Fibroblast of skin of left biceps (primary cell): ENCODE measurements at regions not wholly inside any gene's neighbourhood (a gene's known extent, or its start where the extent isn't known, plus 50 kb on each side); places are given as distances from the start of the nearest gene placed in this dataset.
A peak's percentile ranks its signal among the peaks of the same experiment; 100 is the strongest.

ENCODE experiments used
- DNase-seq, 2 experiments: peaks; one replicate each; pipeline ENCODE4 v3.0.0-alpha.2; 2013; ENCODE audit warnings: low read depth in 2 of 2

DNA sequence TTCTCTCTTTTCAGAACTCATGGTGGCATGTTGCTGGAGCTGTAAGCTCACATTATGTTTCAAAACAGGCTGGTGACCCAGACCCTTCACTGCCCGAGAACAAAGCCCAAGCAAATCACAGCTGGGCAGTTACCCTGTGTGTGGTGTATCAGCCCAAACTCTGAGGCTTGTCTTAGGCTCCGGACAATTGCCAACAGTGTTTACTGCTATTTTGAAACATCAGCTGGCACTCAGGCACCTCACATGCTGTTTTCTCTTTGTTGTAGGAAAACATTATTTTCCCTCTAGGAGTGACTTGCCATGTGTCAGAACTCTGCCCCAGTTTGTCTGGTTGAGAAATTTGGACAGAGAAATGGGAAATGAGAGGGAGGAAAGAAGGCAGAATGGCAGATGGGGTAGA is 237.6 kb upstream of the APCDD1 start:
- no peak for DNase-seq

DNA sequence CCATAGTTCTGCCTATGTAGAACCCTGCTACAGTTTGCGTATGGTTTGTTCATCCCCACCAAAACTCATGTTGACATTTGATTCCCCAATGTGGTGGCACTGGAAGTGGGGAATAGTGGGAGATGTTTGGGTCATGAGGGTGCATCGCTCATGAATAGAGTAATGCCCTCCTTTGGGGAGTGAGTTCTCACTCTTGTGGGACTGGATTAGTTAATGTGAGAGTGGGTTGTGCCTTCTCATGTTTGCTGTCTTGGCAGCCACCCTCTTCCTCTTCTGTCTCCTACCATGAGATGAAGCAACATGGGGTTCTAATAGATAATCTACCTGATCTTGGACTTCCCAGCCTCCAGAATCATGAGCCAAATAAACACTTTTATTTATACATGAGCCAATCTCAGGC is 237.2 kb upstream of the APCDD1 start:
- DNase-seq = no peak

DNA sequence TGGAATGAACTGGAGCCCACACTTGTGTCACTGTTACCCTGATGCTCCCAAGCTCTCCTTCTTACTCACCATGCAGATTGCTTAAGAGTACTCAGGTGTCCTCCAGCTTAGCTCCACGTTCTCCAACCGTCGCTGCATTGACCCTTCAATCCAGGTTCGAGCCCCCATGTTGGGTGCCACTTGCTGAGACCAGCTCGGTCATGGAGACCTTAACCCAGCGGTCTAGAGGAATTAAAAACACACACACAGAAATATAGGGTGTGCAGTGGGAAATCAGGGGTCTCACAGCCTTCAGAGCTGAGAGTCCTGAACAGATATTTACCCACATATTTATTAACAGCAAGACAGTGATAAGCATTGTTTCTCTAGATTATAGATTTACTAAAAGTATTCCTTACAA is 229.1 kb upstream of the APCDD1 start:
- no peak for DNase-seq

DNA sequence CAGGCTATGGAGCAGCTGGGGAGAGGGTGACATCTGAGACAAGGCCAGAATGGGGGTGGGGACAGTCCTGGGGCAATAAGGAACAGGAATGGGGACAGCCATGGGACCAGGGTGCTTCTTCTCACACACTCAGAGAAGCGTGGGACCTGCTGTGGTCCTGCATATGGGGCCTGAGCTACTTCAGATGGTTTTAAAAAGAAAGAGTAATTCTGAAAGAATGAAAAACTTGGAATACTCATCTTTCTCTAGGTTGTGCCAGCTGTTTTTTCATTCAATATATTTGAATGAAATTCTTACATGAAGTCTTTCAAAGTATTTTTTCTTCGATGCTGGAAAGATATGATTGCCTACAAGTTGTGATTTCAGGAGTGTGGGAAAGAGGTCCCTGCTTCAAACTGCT is 227.5 kb upstream of the APCDD1 start:
- DNase-seq = no peak

DNA sequence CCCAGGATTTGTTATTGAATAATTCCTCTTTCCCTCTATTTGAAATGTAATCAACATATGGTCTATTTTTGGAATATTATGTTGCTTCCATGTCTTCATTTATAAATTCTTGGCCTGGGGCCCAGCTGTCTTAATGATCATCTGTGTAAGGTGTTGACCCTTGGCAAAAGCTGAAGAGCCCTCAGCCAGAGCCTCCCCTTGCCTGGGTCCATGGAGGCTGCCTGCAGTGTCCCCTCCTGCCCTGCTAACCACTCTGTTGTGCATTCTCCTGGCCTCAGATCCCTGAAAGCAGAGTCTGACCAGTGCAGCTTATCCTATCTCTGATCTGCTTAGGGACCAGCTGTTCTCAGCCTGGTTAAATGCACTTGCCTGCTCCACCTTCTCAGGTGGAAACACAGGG is 226.1 kb upstream of the APCDD1 start:
- DNase-seq = no peak

DNA sequence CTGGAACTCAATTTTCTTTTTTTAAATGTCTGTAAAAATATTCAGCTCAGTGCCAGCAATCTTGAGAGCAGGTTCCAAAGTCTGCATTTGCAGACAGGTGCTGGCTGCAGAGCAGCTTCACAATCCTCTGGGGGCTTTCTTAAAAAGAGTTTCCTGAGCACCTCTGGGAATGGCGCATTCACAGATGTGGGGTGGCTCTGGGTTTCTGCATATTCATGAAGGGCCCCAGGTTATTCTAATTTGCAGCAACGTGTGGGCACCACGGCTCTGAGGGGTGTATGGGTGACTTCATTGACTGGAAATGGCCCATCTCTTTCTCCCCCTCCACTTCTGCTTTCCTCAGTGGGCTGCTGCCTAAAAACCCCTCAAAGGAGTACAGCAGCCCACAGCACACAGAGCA is 225.0 kb upstream of the APCDD1 start:
- DNase-seq = no peak

DNA sequence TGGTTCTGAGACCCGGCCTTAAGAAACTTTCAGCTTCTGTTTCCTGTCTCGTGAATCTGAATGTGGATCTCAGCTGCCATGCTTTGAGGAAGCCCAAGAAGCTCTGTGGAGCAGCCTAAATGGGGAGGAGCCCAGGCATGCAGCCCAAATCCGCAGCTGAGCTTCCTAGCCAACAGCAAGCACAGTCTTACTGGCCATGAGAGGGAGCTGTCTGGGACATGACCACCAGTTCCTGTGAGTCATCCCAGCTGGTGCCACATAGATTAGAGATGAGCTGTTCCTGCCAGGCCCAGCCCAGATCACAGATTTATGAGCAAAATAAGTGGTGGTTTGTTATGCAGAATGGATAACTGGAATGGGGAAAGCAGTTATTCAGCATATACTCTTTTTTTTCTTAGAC is 224.4 kb upstream of the APCDD1 start:
- no peak for DNase-seq

DNA sequence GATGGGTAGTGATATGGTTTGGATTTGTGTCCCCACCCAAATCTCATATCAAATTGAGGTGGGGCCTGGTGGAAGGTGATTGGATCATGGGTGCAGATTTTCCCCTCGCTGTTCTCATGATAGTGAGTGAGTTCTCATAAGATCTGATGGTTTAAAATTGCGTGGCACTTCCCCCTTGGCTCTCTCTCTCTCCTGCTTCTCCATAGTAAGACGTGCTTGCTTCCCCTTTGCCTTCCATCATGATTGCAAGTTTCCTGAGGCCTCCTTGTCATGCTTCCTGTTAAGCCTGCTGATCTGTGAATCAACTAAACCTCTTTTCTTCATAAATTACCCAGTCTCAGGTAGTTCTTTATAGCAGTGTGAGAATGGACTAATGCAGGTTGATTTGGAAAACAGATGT is 223.2 kb upstream of the APCDD1 start:
- no peak for DNase-seq

DNA sequence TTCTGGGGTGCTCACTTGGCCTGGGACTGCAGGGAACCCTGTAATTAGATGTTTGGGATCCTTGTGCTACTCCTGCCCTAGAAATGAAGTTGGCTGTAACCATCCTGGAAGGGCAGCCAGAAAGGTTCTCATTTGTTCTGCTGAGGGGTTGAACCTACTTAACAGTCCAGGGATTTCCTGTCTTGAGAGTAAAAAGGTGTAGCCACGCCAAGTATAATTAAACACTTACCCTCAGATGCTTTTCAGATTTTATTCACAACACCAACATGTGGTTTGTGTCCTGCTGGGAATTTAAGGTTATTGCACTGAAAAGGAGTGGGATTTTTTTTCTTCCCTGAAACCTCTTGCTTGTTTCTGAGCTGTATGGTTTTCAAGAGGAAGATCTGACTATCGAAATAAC is 222.4 kb upstream of the APCDD1 start:
- DNase-seq = no peak

DNA sequence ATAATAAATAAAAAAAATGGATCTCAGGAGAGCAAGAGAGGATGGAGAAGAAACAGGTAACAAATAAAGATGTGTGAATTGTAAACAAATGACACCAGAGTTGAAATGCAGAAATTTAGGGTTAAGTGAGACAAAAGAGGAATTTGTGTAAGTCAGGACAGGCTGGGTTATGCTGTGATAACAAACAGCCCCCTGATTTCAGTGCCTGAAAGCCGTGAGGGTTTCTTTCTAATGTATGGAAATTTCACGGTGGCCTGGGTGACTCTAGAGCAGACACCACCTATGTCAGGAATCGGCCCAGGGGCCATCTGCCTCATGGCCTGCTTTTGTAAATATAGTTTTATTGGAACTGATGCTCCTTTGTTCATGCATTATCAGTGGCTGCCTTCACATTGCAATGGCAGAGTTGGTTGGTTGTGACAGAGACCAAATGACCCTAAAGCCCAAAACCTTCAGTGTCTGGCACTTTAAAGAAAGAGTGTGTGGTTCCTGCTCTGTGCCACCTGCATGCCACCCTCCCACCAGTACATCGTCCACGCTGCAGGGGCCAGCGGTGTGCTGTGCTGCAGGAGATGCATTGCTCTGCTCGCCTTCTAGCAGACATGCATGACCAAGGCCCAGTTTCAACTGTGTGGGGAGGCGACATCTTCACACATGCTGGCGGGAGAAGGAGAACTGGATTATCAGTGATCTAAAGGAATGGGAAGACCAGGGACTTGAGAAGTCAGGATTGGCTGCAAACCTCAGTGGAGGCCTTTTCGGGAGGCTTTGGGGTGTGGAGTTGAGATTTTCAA is 221.2 kb upstream of the APCDD1 start:
- no peak for DNase-seq

DNA sequence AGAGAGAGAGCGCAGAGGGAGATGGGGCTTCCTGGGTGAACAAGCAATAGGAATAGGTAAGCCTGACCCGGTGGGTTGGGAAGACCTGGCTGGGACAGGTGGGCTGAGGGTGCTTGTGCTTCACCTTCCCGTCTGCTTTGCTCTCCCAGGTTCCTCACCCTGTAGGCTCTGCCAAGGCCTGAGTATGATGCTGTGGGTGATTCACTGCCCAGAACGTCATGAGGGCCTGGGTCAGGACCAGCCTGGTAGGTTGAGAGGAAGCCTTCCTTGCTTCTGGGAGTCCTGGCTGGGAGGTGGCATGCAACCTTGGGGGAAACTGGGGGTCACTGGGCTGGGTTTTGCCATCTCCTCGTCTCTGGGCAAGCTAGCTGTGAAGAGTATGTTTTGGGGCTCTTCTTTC is 220.2 kb upstream of the APCDD1 start:
- no peak for DNase-seq

DNA sequence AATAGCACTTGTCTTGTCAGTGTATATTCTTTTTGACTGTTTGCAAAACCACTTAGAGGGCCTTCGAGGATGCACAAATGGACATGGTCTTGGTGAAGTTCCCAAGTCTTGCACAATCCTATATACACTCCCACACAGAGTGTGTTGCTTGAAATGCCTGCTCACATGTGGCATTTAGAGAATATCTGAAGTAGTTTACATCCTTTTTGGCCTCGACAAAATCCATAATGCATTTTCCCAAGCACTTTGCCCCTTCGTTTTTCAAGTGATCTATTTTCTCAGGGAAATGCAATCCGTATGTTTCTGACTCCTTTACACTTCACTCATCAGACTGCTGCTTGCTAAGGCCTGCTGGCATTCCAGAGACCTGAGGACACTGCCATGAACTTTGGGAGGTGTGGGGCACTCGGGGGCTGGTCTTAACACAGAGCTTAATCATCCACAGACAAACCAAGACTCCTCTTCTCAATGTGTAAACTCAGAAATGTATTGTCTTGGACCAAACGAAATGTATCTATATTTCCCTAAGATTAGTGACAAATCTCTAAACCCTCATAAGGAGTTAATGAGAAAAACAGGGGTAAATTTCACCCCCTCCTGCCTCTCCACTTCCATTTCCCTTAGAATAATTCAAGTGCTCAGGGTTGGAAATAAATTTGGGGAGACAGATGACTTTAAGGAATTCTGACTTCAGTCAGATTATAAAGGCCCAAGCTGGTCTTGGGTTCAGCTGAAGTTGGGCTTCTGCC is 219.3 kb upstream of the APCDD1 start:
- DNase-seq = peak; percentile 65 to 69

DNA sequence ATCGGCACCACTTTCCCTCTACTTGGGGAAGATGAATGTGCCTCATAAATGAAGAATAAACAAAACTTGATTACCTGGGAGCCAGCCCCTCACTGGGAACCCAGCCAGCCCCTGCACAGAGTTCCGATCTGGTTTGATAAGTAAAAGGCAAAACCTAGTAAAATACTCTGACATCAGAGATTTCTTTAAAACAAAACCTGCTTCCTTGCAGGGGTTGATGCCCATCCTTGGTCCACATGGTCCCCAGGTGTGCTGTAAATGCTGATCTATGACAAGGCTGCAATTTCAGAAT is 218.8 kb upstream of the APCDD1 start:
- DNase-seq = no peak

DNA sequence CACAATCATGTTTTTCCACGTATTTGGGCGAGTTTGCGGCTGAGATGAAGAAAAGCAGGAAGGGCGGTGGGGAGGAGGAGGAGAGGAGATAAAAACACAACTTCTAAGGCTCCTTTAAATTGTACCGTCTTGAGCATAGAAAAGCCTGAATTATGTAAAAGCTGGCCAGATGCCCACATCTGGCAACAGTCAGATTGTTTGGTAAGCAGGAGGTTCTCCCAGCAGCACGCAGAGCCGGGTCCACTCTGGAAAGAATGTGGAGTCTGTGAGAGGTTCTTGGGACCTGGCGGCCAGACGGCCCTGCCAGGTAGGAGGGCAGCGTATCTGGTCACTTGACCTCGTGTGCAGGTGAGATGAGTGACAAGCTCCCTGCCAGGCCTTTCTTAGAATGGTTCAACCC is 215.3 kb upstream of the APCDD1 start:
- DNase-seq = peak in 1 of 2 experiments; percentile 52

DNA sequence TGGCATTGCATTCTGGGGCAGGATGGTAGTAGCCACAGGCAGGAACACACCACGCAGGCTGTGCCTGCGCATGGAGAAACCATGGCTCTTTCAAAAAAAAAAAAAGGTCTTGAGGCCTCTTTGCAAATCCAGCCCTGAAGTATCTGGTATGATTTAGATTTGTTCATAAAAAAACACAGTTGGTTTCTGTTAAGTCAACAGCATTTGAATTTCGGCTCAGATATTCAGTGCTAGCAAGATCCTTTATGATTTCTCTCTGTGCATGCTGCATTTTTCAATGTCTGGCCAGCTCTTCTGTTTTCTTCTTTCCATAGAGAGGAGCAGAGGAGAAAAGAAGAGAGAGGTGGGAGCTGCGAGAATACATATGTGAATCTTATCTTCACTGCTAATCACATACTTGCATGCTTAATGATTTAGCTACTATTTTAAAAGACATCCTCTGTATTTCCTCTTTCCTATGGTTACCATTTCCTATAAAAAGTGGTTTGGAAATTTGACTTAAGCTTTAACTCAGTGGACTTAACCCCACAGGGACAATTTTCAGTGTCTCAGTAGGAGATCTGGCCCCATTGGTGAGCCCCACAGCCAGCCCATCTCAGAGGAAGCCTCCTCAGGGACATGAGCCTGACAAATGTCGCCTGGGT is 214.3 kb upstream of the APCDD1 start:
- no peak for DNase-seq

DNA sequence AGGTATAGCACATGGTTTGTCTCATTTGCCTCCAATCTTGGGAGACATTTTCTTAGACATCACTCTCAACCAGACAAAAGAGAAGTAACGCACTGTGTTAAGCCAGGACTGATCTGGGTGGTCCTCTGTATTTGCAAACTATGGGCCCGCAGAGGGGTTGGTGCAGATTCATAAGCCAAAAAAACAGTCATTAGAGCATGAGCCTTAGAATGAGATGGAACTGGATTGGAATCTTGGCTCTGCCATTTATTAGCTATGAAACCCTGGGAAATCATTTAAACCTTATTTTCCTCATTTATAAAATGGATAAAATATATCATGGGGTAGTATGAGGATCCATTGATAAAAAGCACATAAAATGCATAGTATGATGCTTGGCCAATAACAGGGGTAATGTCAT is 213.5 kb upstream of the APCDD1 start:
- DNase-seq = no peak

DNA sequence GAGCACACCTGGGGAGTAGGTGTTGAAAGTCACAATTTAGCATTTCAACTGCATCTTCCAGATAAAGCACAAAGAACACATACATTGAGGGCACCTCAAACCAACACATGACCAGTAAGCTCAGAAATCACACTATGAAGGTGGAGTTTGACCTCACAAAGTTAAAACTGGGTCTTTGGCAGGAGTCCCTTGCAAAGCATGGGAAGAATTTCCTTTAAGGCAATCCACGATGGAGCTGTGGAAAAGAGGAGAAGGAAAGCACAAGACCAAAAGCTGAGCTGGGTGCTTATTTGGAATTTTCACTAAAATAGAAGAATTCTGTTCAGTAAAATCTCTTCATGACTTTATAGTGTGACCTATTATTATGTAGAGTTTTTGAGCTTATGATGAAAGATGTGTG is 212.9 kb upstream of the APCDD1 start:
- DNase-seq = no peak

DNA sequence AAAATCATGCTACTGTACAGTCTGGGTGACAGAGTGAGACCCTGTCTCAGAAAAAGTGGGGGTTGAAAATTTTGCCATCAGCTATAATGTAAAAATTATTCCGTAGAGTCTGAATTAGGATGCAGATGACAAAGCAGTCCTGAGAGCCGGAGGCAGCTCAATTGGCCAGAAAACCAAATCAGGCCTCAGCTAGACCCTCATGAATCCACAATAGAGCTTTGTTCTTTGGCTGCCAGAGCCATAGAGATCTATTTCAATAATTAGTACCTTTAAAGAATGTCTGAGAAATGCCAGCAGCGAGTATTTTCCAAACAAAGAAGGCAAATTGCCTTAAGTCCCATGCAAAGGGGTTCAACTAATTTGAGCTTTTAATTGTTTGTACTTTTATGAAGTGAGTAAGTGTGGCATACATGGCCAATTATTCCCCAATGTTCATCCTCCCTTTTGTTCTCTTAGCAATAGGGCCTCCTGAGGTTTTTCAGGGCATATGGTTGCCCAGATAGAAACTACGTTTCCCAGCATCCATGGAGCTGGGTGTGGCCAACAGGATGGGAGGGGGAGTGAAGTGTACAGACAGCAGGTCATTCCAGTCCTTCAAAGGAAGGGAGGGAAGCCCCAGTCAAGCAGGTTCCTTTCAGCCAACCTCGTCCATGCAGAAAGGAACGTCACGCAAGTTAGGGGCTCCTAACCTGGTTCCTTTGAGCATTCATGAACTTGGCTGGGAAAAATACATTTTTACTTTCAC is 211.3 kb upstream of the APCDD1 start:
- DNase-seq = no peak

DNA sequence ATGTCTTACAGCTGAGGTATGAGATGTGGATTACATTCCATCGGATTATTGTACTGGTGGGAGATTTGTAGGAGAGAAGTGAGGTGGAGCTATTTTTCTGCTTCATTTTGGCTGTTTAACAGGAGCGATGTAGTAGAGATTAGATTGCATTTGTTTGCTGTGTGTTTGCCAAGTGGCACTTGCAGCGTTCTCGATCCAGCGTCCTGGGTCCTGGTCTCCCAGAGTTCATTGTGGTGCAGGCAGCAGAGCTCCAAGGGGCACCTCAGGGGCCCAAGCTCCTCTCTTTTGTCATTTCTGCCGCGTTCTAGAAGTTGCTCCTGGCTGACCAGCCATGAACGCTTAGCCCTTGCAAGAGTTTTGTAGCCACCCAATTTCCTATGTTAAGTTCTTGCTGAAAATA is 210.1 kb upstream of the APCDD1 start:
- no peak for DNase-seq

DNA sequence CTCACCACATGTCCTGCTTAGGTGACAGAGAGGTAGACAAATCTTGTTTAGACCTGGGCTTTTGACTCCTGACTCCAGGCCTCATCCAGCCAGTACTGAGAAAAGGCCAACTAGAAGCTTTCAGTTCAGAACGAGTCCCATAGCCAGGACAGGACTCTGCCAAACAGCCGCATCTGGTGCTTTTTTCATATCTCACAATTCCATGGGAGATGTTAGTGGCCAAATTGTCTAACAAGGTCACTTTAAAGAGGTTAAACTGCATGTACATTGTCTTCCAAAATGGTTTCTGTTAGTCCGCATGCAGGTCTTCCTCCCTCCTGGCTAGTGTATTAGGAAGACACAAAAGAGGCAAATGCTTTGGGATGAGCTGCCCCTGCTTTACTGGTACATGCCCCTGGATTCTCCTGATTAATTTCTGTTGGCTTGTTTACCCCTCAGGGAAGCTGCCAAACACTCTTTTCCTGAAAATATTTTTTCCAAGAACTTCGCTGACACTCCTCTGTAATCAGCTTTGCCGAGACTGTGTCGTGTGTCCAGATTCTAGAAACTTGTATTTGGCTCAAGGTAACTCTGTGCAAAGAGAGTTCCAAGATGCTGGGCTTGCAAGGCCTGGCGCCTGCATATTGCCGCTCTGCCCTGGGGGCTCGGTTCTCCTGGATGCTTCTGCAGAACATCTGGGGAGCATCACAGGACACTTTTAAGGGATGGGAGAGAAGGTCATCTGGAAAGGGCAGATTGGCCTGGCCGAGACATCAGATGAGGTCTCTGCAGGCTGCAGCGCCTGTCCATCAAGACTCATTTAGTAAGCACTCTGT is 209.2 kb upstream of the APCDD1 start:
- DNase-seq = no peak

DNA sequence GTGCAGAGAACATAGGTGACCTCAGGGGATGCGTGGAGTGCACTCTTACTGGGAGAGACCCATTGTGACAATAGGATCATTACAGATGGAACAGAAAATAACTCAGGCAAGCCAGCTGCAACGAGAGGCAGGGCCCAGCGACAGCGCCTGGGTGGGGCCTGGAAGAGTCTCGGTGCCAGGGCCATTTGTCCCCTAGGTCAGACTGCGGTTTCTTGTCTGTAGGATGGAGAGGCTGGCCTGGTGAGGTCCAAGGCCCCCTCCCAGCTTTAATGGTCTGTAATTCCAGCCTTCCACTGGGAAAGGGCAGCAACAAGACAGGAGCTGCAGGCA is 208.6 kb upstream of the APCDD1 start:
- no peak for DNase-seq
